ENCODE measurements at regions not wholly inside any gene's neighbourhood (a gene's known extent, or its start where the extent isn't known, plus 50 kb on each side); places are given as distances from the start of the nearest gene placed in this dataset.

- H3K4me3 ChIP-seq (ENCODE audit: low read depth, low read length), result no peak overlapping the region
- no peak for DNase-seq (ENCODE audit: low read depth)
- TF ChIP-seq CTCF (conservative IDR thresholded peaks at IDR 0.05; ENCODE audit: low read depth, low read length), result no peak
Observed at GRCh38 chr1:87556326-87556725, 227.6 kb downstream of the LMO4 start.

DNA sequence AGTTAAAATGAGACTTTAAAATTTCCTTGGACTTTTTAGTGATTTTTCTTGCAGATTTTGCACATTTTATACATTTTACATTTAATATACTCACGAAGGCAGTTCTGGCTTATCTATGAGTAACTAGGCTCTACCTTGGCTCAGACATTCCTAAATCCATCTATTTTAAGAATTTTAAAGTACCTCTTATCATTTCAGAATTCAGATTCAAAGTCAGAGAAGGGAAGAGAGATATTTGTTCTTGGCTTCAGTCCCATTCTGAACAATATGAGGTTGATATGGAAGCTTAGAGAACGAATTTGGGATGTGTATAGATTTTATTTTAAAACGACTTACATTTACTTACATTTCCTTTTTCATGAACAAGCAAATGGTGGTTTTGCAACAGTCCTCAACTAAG lies 230.2 kb downstream of the LMO4 start:
- no peak for TF ChIP-seq CTCF (conservative IDR thresholded peaks at IDR 0.05; ENCODE audit: low read depth, low read length)

DNA sequence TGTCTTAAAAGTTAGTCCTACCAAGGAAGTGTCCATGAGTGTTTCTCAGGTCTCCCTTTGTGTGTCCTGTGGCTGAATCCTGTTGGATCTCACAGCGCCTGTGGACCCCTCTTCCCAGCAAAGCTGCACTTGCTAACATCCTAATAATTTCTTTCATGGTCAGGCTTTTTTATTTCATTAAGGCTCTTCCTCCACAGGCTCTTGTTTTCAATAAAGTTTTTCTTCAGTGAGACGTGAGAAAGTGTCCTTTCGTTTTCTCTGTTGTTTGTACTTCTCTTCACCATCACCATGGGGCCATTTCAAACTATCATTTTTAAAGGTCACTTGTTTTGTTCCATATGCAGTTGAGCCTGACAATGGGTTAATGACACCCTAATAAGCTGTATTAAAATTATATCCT lies 231.5 kb downstream of the LMO4 start:
- TF ChIP-seq CTCF (conservative IDR thresholded peaks at IDR 0.05; ENCODE audit: low read depth, low read length), result no peak
- H3K4me3 ChIP-seq (ENCODE audit: low read depth, low read length), result no peak overlapping the region
- no peak for DNase-seq (ENCODE audit: low read depth)

More for the DNA sequence above, 230.2 kb downstream of the LMO4 start:
- no peak for DNase-seq (ENCODE audit: low read depth)
- H3K4me3 ChIP-seq (ENCODE audit: low read depth, low read length), result no peak overlapping the region

DNA sequence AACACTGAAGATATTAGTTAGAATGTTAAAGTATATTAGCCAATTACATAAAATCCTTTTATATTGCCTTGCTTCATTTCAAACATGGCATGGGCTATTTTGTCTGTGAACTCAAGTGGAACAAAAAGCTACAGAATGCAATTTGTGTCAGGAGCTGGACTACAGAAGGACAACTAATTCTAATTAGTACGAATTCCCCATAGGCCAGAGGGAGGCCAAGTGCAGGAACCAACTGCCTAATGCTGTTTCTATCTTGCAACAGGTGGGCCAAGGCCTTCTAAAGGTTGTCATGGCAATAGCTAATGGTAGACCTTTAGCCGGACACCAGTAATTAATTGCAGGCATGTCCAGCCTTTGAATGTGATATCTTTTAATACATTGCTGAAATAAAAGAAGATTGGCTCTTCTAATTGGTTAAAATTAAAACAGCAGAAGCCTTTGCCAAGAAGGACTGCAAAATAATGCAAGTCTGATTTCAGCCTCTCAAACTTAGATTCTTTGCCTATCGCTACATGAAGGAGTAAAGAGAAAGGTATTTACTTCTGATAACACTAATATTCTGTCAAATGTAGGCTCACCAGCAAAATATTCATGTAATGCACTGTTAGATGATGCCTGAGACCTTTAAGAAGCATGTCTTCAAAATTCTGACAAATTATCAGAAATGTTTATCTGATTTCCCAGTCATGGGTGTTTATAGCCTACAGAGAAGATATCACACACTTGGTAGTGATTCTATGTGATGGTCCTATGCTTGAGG lies 232.1 kb downstream of the LMO4 start:
- no peak overlapping the region for H3K4me3 ChIP-seq (ENCODE audit: low read depth, low read length)
- DNase-seq (ENCODE audit: low read depth), result no peak
- TF ChIP-seq CTCF (conservative IDR thresholded peaks at IDR 0.05; ENCODE audit: low read depth, low read length), result no peak

GRCh38 chr1:87563211-87563610 lies 234.5 kb downstream of the LMO4 start:
- TF ChIP-seq CTCF (conservative IDR thresholded peaks at IDR 0.05; ENCODE audit: low read depth, low read length), result no peak
- H3K4me3 ChIP-seq (ENCODE audit: low read depth, low read length), result no peak overlapping the region
- no peak for DNase-seq (ENCODE audit: low read depth)

GRCh38 chr1:87565861-87566260 lies 237.2 kb downstream of the LMO4 start:
- DNase-seq (ENCODE audit: low read depth), result no peak
- TF ChIP-seq CTCF (conservative IDR thresholded peaks at IDR 0.05; ENCODE audit: low read depth, low read length), result no peak
- H3K4me3 ChIP-seq (ENCODE audit: low read depth, low read length), result no peak overlapping the region

DNA sequence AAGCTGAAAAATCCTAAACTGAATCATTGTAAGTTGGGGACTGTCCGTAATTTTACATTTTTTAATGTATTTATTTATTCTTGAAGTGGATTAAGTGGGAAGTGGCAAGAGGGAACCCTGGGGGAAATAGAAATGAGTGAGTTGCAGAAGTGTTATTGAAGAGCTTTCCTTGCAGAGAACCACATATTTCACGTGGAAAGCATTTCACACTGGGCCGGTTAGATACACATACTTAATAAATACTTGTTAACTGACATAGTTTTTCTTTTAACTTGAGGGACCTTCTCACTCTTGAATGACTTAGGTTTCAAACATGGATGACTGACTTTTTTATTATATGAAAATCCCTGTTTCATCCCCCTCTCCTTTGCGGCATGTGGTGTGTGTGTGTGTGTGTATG lies 239.3 kb downstream of the LMO4 start:
- TF ChIP-seq CTCF (conservative IDR thresholded peaks at IDR 0.05; ENCODE audit: low read depth, low read length), result no peak
- no peak overlapping the region for H3K4me3 ChIP-seq (ENCODE audit: low read depth, low read length)
- DNase-seq (ENCODE audit: low read depth), result no peak
